ENCODE measurements at regions not wholly inside any gene's neighbourhood (a gene's known extent, or its start where the extent isn't known, plus 50 kb on each side); places are given as distances from the start of the nearest gene placed in this dataset.

- DNase-seq: no peak
Measured at GRCh38 chr2:180115675-180116074, 108.6 kb upstream of the CWC22 start.

DNA sequence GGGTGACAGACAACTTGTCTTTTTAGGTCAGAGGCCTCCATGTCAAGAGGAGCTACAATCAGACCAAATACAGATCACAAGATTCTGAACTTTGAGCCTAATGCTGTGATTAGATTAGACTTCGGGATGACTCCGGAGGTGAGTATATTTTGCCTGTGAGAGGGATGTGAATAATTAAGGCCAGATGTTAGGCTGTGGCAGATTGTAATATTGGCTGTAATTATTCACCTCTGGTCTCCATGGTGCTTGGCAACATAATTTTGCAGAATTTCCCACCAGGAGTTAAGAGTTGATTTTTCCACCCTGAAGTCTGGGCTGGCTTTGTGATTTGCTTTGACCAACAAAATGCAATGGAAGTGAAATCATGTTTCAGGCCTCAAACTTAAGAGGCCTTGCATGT is 108.2 kb upstream of the CWC22 start:
- no peak for DNase-seq

- DNase-seq: no peak
Measured at GRCh38 chr2:180111901-180112300, 104.8 kb upstream of the CWC22 start.

GRCh38 chr2:180110469-180110868 is 103.4 kb upstream of the CWC22 start:
- no peak for DNase-seq

- no peak for DNase-seq
Measured at GRCh38 chr2:180101846-180102245, 94.7 kb upstream of the CWC22 start.

DNA sequence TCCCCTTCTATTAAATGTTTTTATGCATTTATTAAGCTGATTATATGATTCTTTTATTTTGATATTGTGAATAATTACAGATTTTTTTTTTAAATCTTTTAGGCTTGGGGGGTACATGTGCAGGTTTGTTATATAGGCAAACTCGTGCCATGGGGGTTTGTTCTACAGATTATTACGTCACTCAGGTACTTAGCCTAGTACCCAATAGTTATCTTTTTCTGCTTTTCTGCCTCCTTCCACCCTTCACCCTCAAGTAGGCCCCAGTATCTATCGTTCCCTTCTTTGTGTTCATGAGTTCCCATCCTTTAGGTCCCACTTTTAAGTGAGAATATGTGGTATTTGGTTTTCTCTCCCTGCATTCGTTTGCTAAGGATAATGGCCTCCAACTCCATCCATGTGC is 92.2 kb upstream of the CWC22 start:
- no peak for DNase-seq

GRCh38 chr2:180085144-180085543 is 78.0 kb upstream of the CWC22 start:
- DNase-seq: no peak

DNA sequence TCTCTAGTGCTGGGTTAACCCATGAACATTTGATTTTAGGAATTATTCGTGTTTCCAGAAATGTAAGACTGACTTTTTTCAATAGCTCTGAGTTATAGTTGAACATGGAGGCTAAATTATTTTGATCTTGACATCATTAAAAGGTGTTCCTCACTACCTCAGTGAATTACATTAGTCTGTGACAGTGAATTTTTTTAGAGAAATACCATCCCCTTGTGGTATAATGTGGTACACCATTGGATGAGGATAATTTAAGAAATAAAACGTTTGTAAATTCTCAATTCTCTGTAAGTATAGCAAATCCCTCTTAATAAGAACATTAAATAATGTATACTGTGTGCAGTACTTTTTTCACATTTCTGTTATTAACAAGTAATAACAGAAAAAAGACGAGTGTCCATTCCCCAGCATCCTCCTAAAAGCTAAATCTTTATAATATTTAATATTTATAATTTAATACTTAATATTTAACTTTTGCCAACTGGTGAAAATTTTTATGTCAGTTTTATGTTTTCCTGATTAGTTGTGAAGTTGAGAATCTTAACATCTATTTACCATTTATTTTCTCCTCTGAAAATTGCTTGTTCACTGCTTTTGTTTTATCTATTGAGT is 70.3 kb upstream of the CWC22 start:
- no peak for DNase-seq

GRCh38 chr2:180075870-180076269 is 68.8 kb upstream of the CWC22 start:
- DNase-seq: no peak

- DNase-seq: no peak
Measured at GRCh38 chr2:180071797-180072196, 64.7 kb upstream of the CWC22 start.

DNA sequence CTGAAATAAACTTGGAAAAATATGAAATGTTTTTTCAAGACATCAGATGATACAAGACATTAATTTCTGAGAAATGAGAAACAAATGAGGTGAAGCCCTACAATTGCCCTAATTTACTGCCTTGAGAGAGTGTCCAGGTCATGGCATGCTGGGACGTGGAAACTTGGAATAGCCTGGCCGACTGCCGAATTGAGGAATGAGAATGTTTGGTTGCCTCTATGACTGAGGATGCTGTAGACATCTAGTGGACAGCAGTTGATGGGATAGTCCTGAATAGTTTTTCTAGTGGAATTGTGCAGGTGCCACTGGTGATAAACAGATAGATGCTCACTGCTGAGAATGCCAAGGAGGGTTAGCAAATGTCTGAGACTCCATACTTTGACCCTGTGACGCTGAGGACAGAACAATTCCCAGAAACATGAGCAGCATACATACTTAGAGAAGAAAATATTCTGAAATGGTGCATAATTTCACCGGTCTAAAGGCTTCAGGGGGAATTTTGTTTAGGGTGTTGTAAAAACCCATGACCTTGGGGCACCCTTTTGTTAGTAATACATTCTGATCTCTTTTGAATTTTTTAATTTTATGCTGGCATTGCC is 56.5 kb upstream of the CWC22 start:
- DNase-seq: no peak

DNA sequence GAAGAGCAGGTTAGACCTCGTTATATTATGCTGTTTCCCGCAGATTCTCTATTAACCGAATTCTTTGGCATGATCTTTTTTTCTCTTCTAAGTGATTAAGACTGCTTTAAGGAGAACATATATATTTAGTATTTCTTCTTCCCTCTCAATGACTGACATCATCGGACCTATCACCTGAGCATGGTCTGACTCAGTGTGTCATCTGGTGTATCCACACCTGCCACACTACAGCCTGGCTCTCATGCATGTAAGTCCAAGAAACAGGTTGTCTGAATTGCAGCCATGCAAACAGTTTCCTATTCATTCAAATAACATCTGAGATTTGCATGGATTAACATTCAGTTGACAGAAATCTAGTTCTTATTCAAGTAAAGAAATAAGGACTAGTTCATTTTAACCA is 55.1 kb upstream of the CWC22 start:
- no peak for DNase-seq

DNA sequence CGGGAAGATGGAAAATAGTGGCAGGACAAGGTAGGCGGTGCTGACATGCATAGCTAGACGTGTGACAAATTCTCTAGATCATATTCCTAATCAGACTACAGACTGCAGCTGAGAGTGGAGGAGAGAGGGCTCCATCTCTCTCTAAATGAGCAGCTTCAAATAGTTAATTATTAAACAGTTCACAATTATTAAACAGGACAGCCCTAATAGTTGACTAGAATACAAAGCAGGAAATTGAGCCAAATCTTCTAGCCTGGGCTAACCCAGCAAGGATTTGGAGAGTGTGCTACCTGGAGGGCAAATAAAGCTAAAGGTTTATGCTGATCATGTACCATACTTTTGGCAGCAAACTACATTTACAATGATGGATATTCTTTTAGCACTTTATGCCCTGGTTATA is 54.4 kb upstream of the CWC22 start:
- no peak for DNase-seq

DNA sequence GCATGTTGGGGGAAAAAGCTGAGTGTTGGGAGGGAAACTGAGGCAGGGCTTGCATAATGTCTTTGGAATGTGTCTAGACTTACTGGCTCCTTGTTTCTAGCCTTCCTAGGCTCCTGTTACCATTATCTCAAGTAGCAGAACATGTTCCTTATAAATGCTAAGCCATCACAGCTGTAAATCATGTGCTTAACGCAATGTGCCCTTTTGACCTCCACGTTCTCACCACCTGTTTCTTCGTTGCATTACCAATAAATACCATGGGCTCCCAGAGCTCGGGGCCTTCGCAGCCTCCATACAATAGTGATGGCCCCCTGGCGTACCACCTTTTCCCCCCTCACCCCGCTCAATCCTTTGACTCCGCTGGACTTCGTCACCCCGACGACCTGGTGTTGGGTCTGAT is 54.0 kb upstream of the CWC22 start:
- no peak for DNase-seq

- DNase-seq: no peak
Measured at GRCh38 chr2:180058993-180059392, 51.9 kb upstream of the CWC22 start.

DNA sequence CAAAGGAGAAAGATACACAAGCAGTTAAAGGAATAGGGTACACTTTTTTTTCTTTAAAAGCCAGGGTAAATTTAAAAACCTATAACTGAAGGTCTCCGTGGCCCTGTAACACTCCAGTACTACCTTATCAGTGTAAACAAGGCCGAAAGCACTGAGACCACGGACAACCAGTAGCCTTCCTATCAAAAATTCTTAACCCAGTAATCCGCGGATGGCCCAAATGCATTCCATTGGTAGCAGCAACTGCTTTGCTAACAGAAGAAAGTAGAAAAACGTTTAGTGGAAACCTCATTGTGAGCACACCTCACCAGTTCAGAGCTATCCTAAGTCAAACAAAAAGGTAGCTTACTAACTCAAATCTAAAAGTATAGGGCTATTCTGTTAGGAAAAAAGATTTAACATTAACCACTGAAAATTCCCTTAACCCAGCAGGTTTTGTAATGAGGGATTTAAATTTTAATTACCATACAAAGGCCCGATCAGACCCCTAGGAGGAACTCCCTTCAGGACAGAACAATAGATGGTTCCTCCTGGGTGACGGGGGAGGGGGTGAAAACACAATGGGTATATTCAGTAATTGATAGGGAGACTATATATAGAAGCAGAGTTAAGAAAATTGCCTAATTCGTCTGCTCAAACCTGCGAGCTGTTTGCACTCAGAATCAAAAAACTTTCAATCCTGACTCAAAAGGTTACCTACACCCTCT is 50.8 kb upstream of the CWC22 start:
- DNase-seq: no peak
